GM18873 (cell line): ENCODE measurements at regions not wholly inside any gene's neighbourhood (a gene's known extent, or its start where the extent isn't known, plus 50 kb on each side); places are given as distances from the start of the nearest gene placed in this dataset.

Experiments used
- ATAC-seq: cut with Tn5 transposase; IDR thresholded peaks from one replicate; pipeline ENCODE4 v1.9.1; 2021; ENCODE audit warnings: mild to moderate bottlenecking, moderate library complexity, moderate number of reproducible peaks; ENCODE audit not compliant: unreplicated experiment, low FRiP score

GRCh38 chr13:31675440-31675953, 63.8 kb upstream of the RXFP2 start:
- ATAC-seq: no peak

- ATAC-seq: no peak
Observed at GRCh38 chr13:31681133-31681532, 58.2 kb upstream of the RXFP2 start.

GRCh38 chr13:31684466-31684865, 54.9 kb upstream of the RXFP2 start:
- ATAC-seq: no peak

- no peak for ATAC-seq
Observed at GRCh38 chr13:31686670-31687425, 52.5 kb upstream of the RXFP2 start.
